GM12873 (cell line): ENCODE measurements at regions not wholly inside any gene's neighbourhood (a gene's known extent, or its start where the extent isn't known, plus 50 kb on each side); places are given as distances from the start of the nearest gene placed in this dataset.

Experiments used
- TF ChIP-seq, protein P1 (sequence below): IDR thresholded peaks from 2 replicates; pipeline ENCODE4 v1.5.1; 2012; ENCODE audit warnings: low read depth, mild to moderate bottlenecking, moderate library complexity, low read length, control low read depth; ENCODE audit not compliant: insufficient read depth; ENCODE audit errors: missing control alignments

DNA sequence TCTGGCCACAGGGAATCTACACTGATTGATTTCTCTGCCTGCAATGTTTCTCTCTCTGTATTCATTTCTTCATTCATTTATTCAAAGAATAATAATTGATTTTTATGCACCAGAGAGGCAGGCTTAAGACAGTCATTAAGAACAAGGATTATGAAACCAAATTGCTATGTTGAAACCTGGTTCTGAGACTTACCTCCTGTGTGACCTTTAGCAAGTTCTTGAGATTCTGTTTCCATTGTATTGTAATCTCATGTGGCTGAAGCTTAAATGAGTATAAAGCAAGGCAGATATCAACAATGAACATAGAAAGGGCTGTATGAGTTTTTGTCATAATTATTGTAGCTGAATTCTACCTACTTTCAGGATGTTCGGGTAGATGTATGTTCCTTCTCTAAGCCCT lies 129.6 kb upstream of the GRIA1 start:
- TF ChIP-seq, protein P1, sequence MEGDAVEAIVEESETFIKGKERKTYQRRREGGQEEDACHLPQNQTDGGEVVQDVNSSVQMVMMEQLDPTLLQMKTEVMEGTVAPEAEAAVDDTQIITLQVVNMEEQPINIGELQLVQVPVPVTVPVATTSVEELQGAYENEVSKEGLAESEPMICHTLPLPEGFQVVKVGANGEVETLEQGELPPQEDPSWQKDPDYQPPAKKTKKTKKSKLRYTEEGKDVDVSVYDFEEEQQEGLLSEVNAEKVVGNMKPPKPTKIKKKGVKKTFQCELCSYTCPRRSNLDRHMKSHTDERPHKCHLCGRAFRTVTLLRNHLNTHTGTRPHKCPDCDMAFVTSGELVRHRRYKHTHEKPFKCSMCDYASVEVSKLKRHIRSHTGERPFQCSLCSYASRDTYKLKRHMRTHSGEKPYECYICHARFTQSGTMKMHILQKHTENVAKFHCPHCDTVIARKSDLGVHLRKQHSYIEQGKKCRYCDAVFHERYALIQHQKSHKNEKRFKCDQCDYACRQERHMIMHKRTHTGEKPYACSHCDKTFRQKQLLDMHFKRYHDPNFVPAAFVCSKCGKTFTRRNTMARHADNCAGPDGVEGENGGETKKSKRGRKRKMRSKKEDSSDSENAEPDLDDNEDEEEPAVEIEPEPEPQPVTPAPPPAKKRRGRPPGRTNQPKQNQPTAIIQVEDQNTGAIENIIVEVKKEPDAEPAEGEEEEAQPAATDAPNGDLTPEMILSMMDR: no peak

- TF ChIP-seq, protein P1: no peak
Measured at GRCh38 chr5:153361735-153362409, 128.6 kb upstream of the GRIA1 start.

- TF ChIP-seq, protein P1: no peak
Measured at GRCh38 chr5:153365547-153365946, 124.9 kb upstream of the GRIA1 start.

DNA sequence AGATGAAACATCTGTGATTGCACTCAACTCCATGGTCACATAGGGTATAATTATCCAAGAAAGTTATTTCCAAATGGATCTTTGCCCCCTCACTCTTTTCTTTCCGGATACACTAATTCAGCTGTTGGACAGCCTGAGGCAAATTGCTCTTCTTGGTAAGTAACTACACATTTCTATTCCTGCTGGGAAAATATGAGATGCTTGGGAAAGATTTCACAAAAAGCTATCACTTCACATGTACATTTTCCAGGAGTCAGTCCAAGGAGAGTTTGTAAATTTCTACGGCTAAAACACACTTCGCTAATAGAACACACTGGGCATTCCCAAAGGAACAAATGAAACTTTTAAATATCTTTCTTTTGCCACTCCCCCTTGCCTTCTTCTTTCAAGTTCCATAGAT lies 123.0 kb upstream of the GRIA1 start:
- TF ChIP-seq, protein P1: no peak

- TF ChIP-seq, protein P1: no peak
Measured at GRCh38 chr5:153372425-153373129, 117.9 kb upstream of the GRIA1 start.

- TF ChIP-seq, protein P1: no peak
Measured at GRCh38 chr5:153373130-153373498, 117.4 kb upstream of the GRIA1 start.

GRCh38 chr5:153390569-153390968 lies 99.9 kb upstream of the GRIA1 start:
- TF ChIP-seq, protein P1: no peak
